MM.1S (cell line): ENCODE measurements at regions not wholly inside any gene's neighbourhood (a gene's known extent, or its start where the extent isn't known, plus 50 kb on each side); places are given as distances from the start of the nearest gene placed in this dataset.

Experiments used
- DNase-seq: peaks from one replicate; pipeline ENCODE4 v3.0.0-alpha.2; 2015
- H2AFZ ChIP-seq: fragments of 300-600 bp; sonication (generic); 2 replicates; pipeline ENCODE4 v1.6.0; 2016; ENCODE audit warnings: antibody characterized with exemption, low read length
- H3F3A ChIP-seq: fragments of 300-600 bp; sonication (generic); 2 replicates; pipeline ENCODE4 v1.6.1; 2016; ENCODE audit warnings: mild to moderate bottlenecking, antibody characterized with exemption, low read length, moderate library complexity, mixed read lengths; ENCODE audit not compliant: insufficient read depth
- H3K27ac ChIP-seq: fragments of 300-600 bp; sonication (generic); 2 replicates; pipeline ENCODE4 v1.5.1; 2016; ENCODE audit warnings: mild to moderate bottlenecking, low read length
- H3K27me3 ChIP-seq: fragments of 300-600 bp; sonication (generic); replicated peaks from 2 replicates; pipeline ENCODE4 v1.6.0; 2016; ENCODE audit warnings: low read length; ENCODE audit not compliant: insufficient read depth
- H3K36me3 ChIP-seq: fragments of 300-600 bp; sonication (generic); replicated peaks from 2 replicates; pipeline ENCODE4 v1.6.1; 2016; ENCODE audit warnings: mild to moderate bottlenecking, low read length, mixed read lengths; ENCODE audit not compliant: insufficient read depth
- H3K4me1 ChIP-seq: fragments of 300-600 bp; sonication (generic); 2 replicates; pipeline ENCODE4 v1.6.1; 2016; ENCODE audit warnings: low read length, mixed read lengths
- H3K4me2 ChIP-seq: fragments of 300-600 bp; sonication (generic); 2 replicates; pipeline ENCODE4 v1.6.0; 2016; ENCODE audit warnings: low read depth, low read length
- H3K4me3 ChIP-seq: fragments of 300-600 bp; sonication (generic); 2 replicates; pipeline ENCODE4 v1.5.1; 2016; ENCODE audit warnings: low read length, mixed read lengths
- H3K79me2 ChIP-seq: fragments of 300-600 bp; sonication (generic); 2 replicates; pipeline ENCODE4 v1.6.1; 2016; ENCODE audit warnings: mixed run types, low read length, mixed read lengths
- H3K9ac ChIP-seq: fragments of 300-600 bp; sonication (generic); 2 replicates; pipeline ENCODE4 v1.6.1; 2016; ENCODE audit warnings: low read length, mixed read lengths
- H3K9me2 ChIP-seq: fragments of 300-600 bp; sonication (generic); replicated peaks from 2 replicates; pipeline ENCODE4 v1.6.1; 2016; ENCODE audit warnings: mild to moderate bottlenecking, low read length, mixed read lengths; ENCODE audit not compliant: insufficient read depth
- H3K9me3 ChIP-seq: fragments of 300-600 bp; sonication (generic); replicated peaks from 2 replicates; pipeline ENCODE4 v1.6.1; 2016; ENCODE audit warnings: mild to moderate bottlenecking, low read length, mixed read lengths; ENCODE audit not compliant: insufficient read depth
- H4K20me1 ChIP-seq: fragments of 300-600 bp; sonication (generic); 2 replicates; pipeline ENCODE4 v1.6.1; 2016; ENCODE audit warnings: mild to moderate bottlenecking, low read length, moderate library complexity, mixed read lengths; ENCODE audit not compliant: insufficient read depth
- CTCF ChIP-seq: fragments of 300-600 bp; sonication (generic); IDR thresholded peaks from 2 replicates; pipeline ENCODE4 v1.5.1; 2016; ENCODE audit warnings: antibody characterized with exemption, low read length, mixed read lengths
- EZH2 ChIP-seq: fragments of 300-600 bp; sonication (generic); optimal IDR thresholded peaks from 2 replicates; pipeline ENCODE3; 2017; ENCODE audit warnings: low read depth, mild to moderate bottlenecking, antibody characterized with exemption, low read length, mixed read lengths
- EZH2phosphoT487 ChIP-seq: fragments of 300-600 bp; sonication (generic); IDR thresholded peaks from 2 replicates; pipeline ENCODE4 v1.6.1; 2018; ENCODE audit warnings: antibody characterized with exemption, low read length

GRCh38 chr2:49812730-49813129, 658.4 kb upstream of the FSHR start:
- no peaks in the 10 kb centered on the region for H3K4me1 ChIP-seq
- no peak overlapping the region for H3K27ac ChIP-seq
- no peak for DNase-seq
- H3F3A ChIP-seq: no peaks in the 10 kb centered on the region
- H3K36me3 ChIP-seq: no peaks in the 10 kb centered on the region
- no peaks in the 10 kb centered on the region for H3K27me3 ChIP-seq
- H3K4me2 ChIP-seq: no peak overlapping the region
- TF ChIP-seq EZH2 (no peak), EZH2phosphoT487 (no peak), CTCF (no peak)
- no peaks in the 10 kb centered on the region for H3K9me2 ChIP-seq
- H3K79me2 ChIP-seq: no peaks in the 10 kb centered on the region
- no peak overlapping the region for H3K9ac ChIP-seq
- H2AFZ ChIP-seq: no peak overlapping the region
- H3K9me3 ChIP-seq: no peaks in the 10 kb centered on the region
- H4K20me1 ChIP-seq: no peaks in the 10 kb centered on the region
- no peak overlapping the region for H3K4me3 ChIP-seq

GRCh38 chr2:49811502-49811901, 657.2 kb upstream of the FSHR start:
- Histone ChIP-seq H3K27ac (no peak overlapping the region), H2AFZ (no peak overlapping the region), H3K36me3 (no peaks in the 10 kb centered on the region), H3K9me3 (no peaks in the 10 kb centered on the region), H3K4me3 (no peak overlapping the region), H3K79me2 (no peaks in the 10 kb centered on the region), H3K9ac (no peak overlapping the region), H3K4me2 (no peak overlapping the region), H3K9me2 (no peaks in the 10 kb centered on the region), H3F3A (no peaks in the 10 kb centered on the region), H3K27me3 (no peaks in the 10 kb centered on the region), H4K20me1 (no peaks in the 10 kb centered on the region), H3K4me1 (no peaks in the 10 kb centered on the region)
- no peak for TF ChIP-seq EZH2phosphoT487
- no peak for TF ChIP-seq EZH2
- TF ChIP-seq CTCF: no peak
- DNase-seq: no peak

- Histone ChIP-seq H3K9ac (no peak overlapping the region), H3K9me3 (no peaks in the 10 kb centered on the region), H3K4me3 (no peak overlapping the region), H4K20me1 (no peaks in the 10 kb centered on the region), H3K36me3 (no peaks in the 10 kb centered on the region), H2AFZ (no peak overlapping the region), H3K27ac (no peak overlapping the region), H3K9me2 (no peaks in the 10 kb centered on the region), H3K4me2 (no peak overlapping the region), H3K79me2 (no peaks in the 10 kb centered on the region), H3K4me1 (0 out of 2 replicates have a peak, but pooled peaks cover 3% of the 10 kb centered on the region), H3K27me3 (no peaks in the 10 kb centered on the region), H3F3A (no peaks in the 10 kb centered on the region)
- TF ChIP-seq EZH2 (no peak), EZH2phosphoT487 (no peak), CTCF (no peak)
- DNase-seq: no peak
Observed at GRCh38 chr2:49807689-49808088, 653.4 kb upstream of the FSHR start.
